DMS 273 (cell line): ENCODE measurements at regions not wholly inside any gene's neighbourhood (a gene's known extent, or its start where the extent isn't known, plus 50 kb on each side); places are given as distances from the start of the nearest gene placed in this dataset.
"Not testable (repeated sequence)": the region's sequence is repeated elsewhere in the genome, so short reads cannot be mapped to it uniquely, and the experiment has no call there.

ENCODE experiments used
- DNase-seq: peaks from one replicate; lab custom pipeline; 2025; ENCODE audit not compliant: unreplicated experiment; lab: John Stamatoyannopoulos, UW

DNA sequence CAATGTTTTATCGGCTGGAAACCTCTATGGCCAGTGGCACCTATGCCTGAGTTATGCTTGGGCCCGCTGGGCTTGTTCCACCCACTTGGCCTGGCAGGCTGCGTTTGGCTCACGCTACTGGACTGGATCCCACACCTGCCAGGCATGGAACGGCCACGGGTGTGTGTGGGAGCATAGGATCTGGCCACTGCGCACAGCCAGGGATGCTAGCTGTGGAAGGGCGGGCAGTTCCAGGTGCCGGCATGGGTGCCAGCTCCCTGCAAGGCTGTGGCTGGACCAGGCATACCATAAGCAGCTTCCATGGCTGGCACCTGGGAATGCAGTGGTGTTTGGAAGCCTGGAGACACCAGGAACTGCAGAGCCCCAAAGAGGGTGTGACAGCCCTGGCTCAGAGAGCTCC lies 1063.9 kb upstream of the ACO1 start:
- no peak for DNase-seq

DNA sequence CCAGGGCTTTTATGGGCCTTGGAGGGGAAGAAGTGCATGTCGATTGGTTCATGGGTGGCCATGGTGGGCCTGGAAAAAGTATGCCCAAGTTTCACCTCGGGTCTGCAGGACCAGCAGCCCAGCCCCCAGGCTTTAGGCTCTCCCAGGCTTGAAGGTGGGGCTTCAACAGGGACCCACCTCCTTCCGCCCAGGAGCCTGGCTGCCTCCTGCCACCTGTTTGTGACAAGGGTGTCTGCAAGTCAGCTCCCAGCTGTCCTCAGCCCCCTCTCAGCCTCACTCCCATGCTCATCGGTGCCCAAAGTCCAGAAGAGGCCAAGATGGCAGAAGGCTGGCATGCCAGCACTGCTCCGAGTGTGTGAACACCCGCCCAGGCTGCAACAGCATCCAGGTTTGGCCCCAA lies 1063.2 kb upstream of the ACO1 start:
- DNase-seq, result no peak

DNA sequence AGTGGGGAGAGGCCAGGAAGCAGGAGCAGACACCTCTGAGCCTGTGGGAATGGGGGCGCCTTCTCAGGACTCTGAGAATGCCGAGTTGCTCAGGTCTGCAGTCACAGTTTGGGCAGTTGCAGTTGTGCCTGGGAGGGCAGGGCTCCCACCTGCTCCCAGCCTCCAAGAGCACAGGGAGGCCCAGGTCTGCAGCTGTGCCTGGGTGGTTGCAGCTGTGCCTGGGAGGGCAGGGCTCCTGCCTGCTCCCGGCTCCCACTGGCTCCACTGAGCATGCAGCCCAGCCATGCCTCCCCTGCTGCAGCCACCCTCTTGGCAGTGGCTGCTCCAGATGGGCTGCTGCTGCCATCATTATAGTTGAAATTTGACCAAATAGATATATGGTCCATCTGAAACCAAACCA lies 1062.8 kb upstream of the ACO1 start:
- no peak for DNase-seq

DNA sequence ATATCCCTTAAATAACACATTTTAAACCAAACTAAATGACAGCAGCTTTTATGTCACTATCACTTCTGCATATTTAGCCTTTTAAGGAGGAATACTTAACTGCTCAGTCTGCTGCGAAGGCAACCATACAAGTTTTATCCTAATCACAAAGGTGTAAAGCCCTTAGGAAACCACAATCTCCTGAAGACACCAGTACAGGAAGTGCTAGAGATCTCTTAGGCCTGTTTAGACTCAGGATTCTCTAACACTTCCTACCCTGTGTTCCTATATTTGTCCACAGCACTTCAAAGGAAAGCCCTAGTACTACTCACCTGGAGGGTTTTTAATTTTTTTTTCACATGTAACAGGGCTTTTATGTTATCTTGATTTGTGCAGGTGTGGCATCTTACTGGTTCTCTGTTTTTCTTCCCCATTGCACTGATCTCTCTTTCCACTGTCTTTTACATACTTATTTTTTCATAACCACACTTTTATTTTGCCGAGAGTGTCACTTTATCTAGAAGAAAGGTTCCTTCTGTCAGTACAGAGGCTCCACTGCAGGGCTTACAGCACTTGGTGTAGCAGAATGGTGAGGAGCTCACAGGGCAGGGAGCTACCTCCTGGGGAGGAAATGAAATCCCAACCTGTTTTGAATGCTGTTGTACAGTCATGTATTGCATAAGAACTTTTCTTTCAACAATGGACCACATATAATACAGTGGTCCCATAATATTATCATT lies 1060.6 kb upstream of the ACO1 start:
- DNase-seq, result no peak

DNA sequence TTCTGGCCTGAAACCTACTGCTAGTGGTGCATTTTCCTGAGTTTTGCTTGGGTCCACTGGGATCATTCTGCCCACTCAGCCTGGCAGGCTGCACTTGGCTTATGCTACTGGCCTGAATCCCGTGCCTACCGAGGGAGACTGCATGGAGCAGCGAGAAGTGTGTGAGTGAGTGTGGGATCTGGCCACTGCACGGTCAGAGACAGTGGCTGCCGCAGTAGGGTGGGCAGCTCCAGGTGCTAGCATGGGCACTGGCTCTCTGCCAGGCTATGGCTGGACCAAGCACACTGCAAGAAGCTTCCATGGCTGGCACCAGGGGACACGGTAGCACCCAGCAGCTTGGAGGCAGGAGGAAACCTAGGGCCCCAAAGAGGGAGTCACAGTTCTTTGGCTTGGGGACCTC lies 1058.7 kb upstream of the ACO1 start:
- DNase-seq, result no peak

DNA sequence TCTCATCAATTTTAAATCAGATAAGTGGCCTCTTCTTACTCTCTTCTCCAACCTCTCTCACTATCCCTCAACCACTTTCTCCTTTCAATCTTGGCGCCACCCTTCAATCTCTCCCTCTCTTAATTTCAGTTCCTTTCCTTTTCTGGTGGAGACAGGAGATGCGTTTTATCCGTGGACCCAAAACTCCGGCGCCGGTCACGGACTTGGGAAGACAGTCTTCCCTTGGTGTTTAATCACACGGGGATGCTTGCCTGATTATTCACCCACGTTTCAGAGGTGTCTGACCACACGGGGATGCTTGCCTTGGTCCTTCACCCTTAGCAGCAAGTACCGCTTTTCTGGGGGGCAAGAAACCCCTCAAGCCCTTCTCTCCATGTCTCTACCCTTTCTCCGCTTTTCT lies 1057.6 kb upstream of the ACO1 start:
- DNase-seq, result not testable (repeated sequence)

DNA sequence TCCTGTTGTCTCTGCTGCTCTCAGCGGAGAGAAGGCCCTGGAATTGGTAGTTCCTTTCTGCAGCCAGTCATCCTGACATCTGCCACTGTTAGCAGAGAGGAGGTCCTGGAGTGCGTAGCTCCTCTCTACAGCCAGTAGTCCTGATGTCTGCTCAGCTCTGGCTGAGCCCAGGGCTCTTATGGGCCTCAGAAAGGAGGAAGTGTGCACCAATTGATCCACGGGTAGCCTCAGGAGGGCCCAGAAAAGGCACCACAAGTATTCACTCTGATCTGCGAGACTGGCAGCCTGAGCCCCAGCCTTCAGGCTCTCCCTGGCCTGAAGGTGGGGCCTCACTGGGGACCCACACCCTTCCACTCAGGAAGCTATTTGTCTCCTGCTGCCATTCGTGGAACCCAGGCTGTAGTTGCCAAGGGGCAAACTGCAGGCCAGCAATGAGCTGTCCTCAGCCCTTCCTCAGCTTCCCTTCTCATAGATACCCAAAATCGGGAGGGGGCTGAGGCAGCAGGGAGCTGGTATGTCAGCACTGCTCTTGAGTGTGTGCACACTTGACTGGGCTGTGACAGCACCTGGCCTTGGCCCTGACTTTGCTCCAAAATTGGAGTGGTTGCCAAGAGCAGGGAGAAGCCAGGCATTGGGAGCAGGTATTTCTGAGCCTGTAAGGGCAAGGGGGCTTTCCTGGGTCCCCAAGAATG lies 1049.5 kb upstream of the ACO1 start:
- no peak for DNase-seq

DNA sequence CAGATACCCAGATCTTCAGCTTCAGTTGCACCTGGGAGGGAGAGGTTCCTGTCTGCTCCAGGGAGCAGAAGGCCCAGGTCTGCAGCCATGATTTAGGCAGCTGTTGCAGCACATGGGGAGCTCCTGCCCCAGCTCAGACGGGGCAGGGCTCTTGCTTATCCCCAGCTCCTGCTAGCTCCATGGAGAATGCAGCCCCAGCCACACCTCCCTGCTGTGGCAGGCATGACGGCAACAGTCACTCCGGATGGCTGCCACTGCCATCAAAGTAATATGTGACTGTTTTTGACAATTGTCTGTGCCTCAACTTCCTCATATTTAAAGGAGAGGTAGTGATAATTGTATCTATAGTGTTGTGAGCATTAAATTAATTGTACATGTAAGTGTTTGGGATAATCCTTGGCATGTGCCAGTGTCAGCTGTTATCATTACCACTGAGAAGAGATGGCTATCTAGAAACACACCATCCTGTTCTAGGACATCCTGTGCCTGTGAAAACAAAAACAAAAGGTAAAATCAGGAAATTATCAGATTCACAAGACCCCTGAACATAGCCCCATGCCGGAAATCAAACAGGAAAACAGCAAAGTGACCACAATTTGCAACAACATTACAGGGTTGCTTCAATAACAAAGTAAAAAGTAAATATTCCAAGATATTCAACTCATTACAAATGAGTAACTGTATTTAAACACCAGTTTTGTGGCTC lies 1048.8 kb upstream of the ACO1 start:
- DNase-seq, result no peak

DNA sequence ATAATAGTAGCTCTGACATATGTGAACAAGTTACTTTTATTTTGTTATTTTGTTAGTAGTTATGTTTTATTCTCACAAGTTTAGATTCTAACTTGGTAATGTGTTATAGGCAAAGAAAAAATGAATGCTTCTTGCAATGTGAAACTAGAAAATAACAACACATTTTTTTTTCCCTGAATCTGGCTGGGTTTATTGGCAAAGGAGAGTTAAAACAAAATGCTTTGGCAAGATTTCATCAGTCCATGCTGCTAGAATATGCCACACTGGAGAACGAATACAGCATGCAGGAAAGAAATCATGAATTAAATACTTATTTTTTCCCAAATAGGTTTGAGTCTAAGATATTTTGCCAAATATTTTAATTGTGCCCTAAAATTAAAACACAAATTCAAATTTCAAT lies 1048.1 kb upstream of the ACO1 start:
- peak; percentile 8 for DNase-seq

DNA sequence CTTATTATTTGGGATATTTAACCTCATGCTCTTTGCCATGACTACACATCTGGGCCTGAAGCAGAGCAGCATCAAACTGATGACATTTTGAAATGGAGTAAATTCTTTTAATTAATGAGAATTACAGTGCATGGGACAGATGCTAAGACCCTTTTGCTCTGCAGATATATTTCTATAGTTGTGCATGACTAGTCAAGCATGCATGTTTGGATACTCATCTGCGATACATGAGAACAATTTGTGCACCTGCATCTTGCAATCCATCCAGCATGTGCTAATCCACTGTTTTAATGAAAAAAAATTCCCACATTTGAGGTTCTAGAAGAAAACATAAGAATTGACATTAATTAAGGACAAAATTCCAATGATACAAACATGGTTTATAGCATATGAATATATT lies 1047.6 kb upstream of the ACO1 start:
- DNase-seq, result no peak

DNA sequence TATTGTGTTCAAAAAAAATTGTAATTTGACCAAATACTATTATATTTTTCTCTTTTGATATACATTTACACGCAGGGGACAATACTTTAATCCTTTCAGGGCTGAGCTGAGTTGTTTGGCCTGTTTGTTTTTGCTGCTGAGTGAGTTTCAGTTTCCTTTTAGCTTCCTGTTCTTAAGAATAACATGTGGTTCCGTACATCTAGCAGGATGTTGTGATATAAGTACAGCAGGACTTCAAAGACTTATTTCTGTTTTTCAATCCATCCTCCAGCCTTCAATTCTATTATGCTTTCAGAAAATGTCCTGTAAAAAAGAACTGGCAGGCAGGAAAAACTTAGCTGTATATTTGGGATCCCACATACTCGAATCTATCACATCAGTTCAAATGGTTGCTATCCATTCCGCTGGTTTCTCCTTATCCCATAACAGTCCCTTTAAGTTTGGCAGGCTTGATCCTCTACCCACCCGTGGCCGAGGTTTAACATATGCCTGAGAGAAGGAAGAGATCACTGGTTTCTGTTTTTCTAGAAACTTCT lies 1037.3 kb upstream of the ACO1 start:
- no peak for DNase-seq

DNA sequence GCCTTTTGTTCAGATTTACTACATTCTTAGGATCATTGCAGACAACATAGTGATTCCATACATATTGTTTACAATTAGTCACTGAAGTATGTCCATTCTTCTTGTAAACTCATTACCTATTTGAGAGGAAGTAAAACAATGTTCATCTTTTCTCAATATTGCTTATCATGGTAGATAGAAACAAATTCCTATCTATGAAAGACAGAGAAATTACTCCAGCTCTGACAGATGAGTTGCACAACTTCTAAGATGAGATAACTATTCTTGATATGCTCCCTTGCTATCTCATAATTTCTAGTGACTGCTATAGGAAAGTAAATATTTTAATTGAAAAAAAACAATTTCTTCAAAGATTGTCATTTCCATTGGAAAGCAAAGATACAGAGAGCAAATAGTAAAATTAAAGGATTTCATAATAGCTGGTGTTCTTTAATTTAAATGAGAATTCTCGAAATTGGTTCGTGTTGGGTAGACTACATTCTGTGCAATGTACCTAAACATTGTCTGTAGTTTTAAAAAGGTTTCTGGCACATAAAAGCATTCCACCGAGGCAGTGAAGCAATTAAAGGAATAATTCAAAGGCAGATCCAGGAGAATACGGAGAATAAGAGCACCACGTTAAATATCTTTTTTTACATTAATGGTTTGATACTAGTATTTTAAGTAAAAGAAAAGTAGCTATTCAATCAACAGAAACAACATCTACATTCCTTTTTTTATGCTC lies 1029.1 kb upstream of the ACO1 start:
- DNase-seq, result no peak

DNA sequence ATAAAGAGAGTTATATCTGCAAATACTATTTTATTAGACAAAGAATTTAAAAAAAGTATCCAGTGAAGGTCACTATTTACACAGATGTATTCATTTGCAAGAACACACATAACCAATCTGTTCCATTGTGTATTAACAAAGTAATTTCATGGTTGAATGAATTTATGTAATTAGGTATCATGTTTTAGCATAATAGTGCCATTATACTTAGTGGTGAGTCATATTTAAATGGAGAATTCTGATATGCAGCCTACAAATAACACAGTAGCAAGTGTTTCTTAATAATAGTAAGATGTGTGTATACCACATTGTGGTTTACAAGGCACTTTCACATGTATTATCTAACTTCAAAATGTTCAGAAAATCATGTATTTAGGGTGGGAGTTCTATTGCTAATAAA lies 1028.5 kb upstream of the ACO1 start:
- no peak for DNase-seq

DNA sequence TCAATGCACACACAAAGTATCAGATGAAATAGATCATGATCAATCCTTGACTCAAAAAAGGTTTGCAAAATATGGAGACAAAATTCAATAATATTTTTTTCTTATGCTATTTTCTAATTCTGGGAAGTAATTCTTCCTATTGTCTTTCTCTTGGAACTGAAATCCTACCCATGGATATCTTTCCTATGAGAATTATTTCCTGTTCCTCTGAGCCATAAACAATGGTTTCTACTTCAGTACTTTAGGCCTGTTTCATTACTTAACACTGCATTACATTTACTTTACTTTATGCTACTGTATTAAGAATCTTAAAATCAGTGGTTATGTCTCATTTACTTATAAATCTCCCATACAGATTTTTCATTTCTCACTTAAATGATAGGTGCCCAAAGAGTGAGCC lies 1025.4 kb upstream of the ACO1 start:
- no peak for DNase-seq

DNA sequence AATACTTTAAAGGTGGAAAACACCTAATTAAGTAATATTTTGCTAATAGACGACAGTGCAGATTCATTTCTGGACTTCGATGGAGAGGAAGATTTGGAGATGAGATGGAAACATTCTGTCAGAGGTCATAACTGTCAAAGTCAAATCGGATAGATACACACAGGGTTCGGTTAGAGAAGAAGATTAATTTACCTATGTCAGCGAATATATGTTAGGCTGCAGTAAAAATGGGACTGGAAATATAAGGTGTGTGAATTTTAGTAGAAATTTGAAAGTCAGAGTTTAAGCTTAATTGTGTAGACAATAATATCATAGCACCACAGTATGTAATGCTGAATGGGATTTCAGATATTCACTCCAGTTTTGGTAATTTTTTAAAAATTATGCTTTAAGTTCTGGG lies 1020.3 kb upstream of the ACO1 start:
- DNase-seq, result no peak

DNA sequence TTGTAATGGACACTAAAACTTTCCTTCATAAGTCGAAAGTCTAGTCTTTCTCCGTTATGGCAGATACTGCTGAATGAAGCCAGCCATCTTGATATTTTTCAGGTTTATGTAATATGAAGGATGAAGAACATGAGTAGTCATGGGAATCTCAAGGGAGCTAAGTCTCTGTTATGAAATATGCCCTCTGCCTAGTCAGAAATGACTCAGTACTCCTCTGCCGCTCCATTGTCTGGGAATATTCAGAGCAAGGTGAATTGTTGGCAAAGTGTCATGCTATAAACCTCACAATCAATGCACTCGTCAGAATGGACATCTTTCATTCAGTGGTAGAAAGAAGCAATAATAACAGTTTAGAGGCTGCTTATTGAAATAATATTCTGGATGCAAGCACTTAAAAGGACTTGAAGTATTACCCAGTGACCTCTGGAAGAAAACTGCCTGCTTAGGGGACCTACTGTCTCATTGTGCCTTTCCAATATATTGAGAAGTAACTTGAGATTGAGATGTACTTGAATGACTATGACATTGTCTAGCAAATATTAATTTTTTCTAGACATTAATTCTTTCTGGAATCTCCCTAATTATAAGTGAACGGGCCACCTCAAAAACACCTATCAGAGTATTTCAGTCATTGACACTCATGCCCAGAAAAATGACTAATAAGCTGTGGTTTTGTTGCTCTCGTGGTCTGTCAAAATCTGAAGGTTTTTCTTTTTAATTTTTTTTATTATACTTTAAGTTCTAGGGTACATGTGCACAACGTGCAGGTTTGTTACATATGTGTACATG lies 1011.5 kb upstream of the ACO1 start:
- DNase-seq, result no peak

DNA sequence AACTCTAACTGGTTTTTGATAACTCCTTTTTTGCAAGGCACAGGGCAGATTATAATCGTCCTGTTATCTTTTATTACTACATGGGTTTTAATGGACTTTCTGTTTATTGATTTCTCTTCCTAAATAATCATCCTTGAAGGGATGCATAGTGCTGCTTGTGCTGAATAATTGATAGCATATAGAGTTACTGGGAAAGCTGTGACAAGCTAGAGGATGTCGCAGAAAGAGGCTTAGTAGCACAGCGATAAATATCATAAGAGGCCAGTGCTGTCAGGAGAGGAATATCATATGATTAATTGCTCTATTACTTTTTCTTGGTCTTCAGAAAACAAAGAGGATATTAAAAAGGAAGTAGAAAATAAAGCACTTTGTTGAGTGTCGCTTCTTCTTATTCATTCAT lies 1007.1 kb upstream of the ACO1 start:
- no peak for DNase-seq

DNA sequence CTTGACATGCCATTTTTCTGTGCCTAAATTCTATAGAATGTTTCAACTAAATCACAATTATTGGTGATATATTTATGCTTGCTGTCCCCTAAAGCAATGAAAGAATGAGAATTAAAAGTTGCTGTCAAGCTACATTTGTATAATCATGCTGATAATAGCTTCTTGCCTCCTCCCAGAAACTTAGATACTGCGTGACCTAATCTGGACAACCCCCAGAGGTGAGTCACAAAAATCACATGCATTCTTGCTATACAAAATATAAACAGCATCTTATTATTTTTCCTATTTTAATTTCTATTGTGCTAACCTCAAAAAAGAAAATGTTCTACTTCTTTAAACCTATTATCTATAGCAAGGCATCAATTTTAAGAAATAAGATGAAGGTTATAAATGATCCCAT lies 995.8 kb upstream of the ACO1 start:
- DNase-seq, result no peak

DNA sequence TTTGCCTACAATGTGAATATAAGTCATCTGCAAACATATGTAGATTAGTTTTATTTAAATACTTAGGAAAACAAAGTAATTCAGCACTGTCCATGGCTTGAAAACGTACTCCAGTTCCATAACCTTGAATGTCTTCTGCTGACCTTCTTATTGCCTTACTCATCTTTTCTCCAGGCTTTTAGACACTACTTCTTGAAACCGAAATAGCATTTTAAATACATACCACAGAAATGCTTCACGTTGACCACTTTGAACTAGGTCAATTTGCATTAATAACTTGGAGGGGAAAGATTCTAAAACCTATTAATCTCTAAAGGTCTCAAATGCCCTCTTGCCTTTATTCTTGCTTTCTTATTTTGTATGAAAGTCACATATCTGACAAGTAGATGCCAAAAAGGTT lies 995.4 kb upstream of the ACO1 start:
- DNase-seq, result no peak

DNA sequence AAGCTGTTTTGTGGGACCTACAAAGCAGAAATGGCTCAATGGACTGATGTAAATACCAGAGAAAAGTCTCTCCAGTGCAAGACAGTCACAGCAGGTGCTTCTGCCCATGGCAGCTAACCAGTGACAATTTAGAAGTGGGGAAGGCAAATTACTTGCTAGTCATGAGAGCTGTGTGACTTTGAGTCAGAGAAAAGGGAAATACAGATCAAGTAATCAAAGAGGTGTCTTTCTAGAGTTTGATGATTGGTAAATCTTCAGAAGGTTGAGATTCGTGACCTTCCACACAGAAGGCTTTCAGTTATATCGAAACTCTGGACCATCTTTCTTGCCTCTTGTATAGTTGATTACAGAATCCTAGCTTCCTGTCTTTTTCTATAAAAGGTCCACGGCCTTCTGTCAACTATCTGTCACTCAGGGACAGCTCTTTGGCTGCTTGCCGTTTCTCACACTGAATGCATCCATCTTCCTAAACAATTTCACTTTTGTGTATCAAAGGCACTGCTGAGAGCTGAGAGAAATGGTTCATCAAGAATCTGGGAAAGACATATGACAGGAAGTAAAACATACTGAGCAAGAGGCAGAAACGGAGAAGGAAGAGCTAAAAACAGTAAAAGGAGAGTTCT lies 993.9 kb upstream of the ACO1 start:
- DNase-seq, result peak; percentile 22
